Psoas muscle (tissue), 7 donors: ENCODE measurements at regions not wholly inside any gene's neighbourhood (a gene's known extent, or its start where the extent isn't known, plus 50 kb on each side); places are given as distances from the start of the nearest gene placed in this dataset.

ENCODE experiments used
- ATAC-seq, 4 donors: fragments of 200-7000 bp; cut with Tn5 transposase; one replicate each; pipeline ENCODE4 v1.9.1; 2020; ENCODE audit warnings: moderate library complexity in 3 of 4, mild to moderate bottlenecking in 2 of 4
- DNase-seq, 2 donors: peaks; one replicate each; pipeline ENCODE4 v3.0.0-alpha.2; 2020
- H3K27ac ChIP-seq: fragments of 200-600 bp; one replicate; pipeline ENCODE4 v1.8.0; 2022
- H3K27me3 ChIP-seq, 3 donors: fragments of 200-600 bp in 1 of 3; one replicate each; pipeline versions ENCODE4 v1.6.1 to v1.8.0; 2013 to 2022; ENCODE audit warnings: low read length in 2 of 3, mild to moderate bottlenecking in 2 of 3, moderate library complexity in 1 of 3; ENCODE audit not compliant: insufficient read depth in 3 of 3
- H3K36me3 ChIP-seq, 2 donors: fragments of 200-600 bp in 1 of 2; one replicate each; pipeline versions ENCODE4 v1.6.1 to v1.8.0; 2013 to 2022; ENCODE audit warnings: low read depth in 1 of 2, mild to moderate bottlenecking in 1 of 2, moderate library complexity in 1 of 2; ENCODE audit not compliant: insufficient read depth in 1 of 2
- H3K4me1 ChIP-seq: fragments of 200-600 bp; one replicate; pipeline ENCODE4 v1.8.0; 2022
- H3K4me3 ChIP-seq: fragments of 200-600 bp; one replicate; pipeline ENCODE4 v1.8.0; 2022; ENCODE audit warnings: mild to moderate bottlenecking
- H3K9me3 ChIP-seq: fragments of 200-600 bp; one replicate; pipeline ENCODE4 v1.8.0; 2022
- WGBS, 3 donors: extraction: QIAGEN DNeasy Blood & Tissue Kit; methylation state at CpG; one replicate each; pipeline versions ENCODE4 v1.1.6 to v1.1.7; 2013; 5-methylcytosine and 5-hydroxymethylcytosine counted together
- intact Hi-C, 2 donors: fragments of 100-400 bp; cut with DNase I; formaldehyde crosslinking; loops; one replicate each; pipeline versions ENCODE4 v1.11.0 to v1.14.2; 2022
- TF ChIP-seq, protein P1 (sequence below): fragments of 200-600 bp; IDR thresholded peaks from one replicate; pipeline ENCODE4 v1.8.0; 2022; ENCODE audit warnings: antibody characterized with exemption
- donor health status: healthy with polysubstance abuse.
- donor health status: DM: no; HTN: no; CAD: no; lungs with moderate emphysema.
- donor health status: Bipolar disorder and iron deficiency.
- donor health status: healthy.
- donor health status: DM: yes; HTN: yes; CAD: no.
- donor health status: DM: no; HTN: no; CAD: no.
- donor health status: DM: yes; HTN: yes; CAD: no.

GRCh38 chr17:13074026-13074425 is 56.2 kb upstream of the ELAC2 start:
- DNase-seq (no peak), ATAC-seq (no peak)
- H3K27ac ChIP-seq = no peak overlapping the region
- TF ChIP-seq, protein P1, sequence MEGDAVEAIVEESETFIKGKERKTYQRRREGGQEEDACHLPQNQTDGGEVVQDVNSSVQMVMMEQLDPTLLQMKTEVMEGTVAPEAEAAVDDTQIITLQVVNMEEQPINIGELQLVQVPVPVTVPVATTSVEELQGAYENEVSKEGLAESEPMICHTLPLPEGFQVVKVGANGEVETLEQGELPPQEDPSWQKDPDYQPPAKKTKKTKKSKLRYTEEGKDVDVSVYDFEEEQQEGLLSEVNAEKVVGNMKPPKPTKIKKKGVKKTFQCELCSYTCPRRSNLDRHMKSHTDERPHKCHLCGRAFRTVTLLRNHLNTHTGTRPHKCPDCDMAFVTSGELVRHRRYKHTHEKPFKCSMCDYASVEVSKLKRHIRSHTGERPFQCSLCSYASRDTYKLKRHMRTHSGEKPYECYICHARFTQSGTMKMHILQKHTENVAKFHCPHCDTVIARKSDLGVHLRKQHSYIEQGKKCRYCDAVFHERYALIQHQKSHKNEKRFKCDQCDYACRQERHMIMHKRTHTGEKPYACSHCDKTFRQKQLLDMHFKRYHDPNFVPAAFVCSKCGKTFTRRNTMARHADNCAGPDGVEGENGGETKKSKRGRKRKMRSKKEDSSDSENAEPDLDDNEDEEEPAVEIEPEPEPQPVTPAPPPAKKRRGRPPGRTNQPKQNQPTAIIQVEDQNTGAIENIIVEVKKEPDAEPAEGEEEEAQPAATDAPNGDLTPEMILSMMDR = no peak
- no peaks in the 10 kb centered on the region for H3K9me3 ChIP-seq
- H3K36me3 ChIP-seq = no peaks in the 10 kb centered on the region
- H3K27me3 ChIP-seq = no peaks in the 10 kb centered on the region
- 18 to 37% (median 27%) methylated on average over 2 of the region's 2 CpGs for WGBS, 3 donors
- H3K4me3 ChIP-seq = no peak overlapping the region
- no peaks in the 10 kb centered on the region for H3K4me1 ChIP-seq
- intact Hi-C loops = no loop called here

- H3K36me3 ChIP-seq = no peaks in the 10 kb centered on the region
- ATAC-seq (no peak), DNase-seq (no peak)
- H3K27ac ChIP-seq = no peak overlapping the region
- H3K27me3 ChIP-seq = no peaks in the 10 kb centered on the region
- TF ChIP-seq, protein P1 = no peak
- 20 to 51% (median 21%) methylated on average over 4 of the region's 4 CpGs for WGBS, 3 donors
- H3K4me3 ChIP-seq = no peak overlapping the region
- intact Hi-C loops = no loop called here
- no peaks in the 10 kb centered on the region for H3K9me3 ChIP-seq
- H3K4me1 ChIP-seq = no peaks in the 10 kb centered on the region
These were observed 55.2 kb upstream of the ELAC2 start for GRCh38 chr17:13073018-13073417.

- intact Hi-C loops = no loop called here
These were observed 52.9 kb upstream of the ELAC2 start for GRCh38 chr17:13070732-13071131.

DNA sequence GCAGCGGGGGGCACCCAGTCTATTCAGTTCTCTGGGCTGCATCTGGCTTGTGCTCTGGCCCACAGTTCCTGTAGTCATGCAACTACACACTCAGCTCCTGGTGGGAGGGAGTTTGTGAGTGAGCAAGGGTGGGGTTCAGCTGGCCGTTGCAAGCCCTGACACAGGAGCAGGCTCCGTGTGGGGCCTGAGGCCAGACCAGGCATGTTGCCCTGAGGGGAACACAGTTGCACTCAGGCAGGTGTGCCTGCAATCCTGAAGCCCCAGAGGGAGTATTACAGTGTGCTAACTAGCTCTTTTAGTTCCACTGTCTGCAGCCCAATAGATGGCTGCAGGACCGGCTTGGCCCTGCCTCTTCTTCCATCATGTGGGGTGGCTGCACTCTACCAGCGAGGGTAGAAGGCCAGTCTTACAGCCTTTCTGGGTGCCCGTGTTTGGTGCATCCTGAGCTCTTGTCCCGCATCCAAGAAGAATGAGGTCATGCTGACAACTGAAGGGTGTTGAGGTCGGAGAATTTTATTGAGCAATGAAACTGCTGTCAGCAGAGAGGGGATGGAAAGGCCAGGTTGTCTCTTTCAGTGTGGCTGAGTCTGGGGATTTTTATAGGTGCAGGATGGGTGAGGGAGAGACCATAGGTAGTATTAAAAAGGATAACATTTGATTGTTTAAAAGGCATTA is 49.9 kb upstream of the ELAC2 start:
- H3K36me3 ChIP-seq = no peaks in the 10 kb centered on the region
- 50 to 65% (median 52%) methylated on average over 8 of the region's 8 CpGs for WGBS, 3 donors
- no peak overlapping the region for H3K27ac ChIP-seq
- H3K27me3 ChIP-seq = peaks cover 0 to 4% (median 0%) of the 10 kb centered on the region in 3 donors
- no peaks in the 10 kb centered on the region for H3K9me3 ChIP-seq
- DNase-seq (no peak), ATAC-seq (no peak)
- TF ChIP-seq, protein P1 = no peak
- intact Hi-C loops = no loop called here
- H3K4me3 ChIP-seq = no peak overlapping the region
- no peaks in the 10 kb centered on the region for H3K4me1 ChIP-seq

More at GRCh38 chr17:13070732-13071131, 52.9 kb upstream of the ELAC2 start:
- TF ChIP-seq, protein P1 = no peak
- H3K9me3 ChIP-seq = no peaks in the 10 kb centered on the region
- H3K27ac ChIP-seq = no peak overlapping the region
- H3K4me3 ChIP-seq = no peak overlapping the region
- peaks cover 0 to 4% (median 0%) of the 10 kb centered on the region in 3 donors for H3K27me3 ChIP-seq
- DNase-seq (no peak), ATAC-seq (no peak)
- H3K36me3 ChIP-seq = no peaks in the 10 kb centered on the region
- H3K4me1 ChIP-seq = no peaks in the 10 kb centered on the region
- WGBS, 3 donors = 82 to 91% (median 88%) methylated on average over 2 of the region's 2 CpGs
